Brain microvascular endothelial cell (primary cell): ENCODE measurements at regions not wholly inside any gene's neighbourhood (a gene's known extent, or its start where the extent isn't known, plus 50 kb on each side); places are given as distances from the start of the nearest gene placed in this dataset.
"Not testable (repeated sequence)": the region's sequence is repeated elsewhere in the genome, so short reads cannot be mapped to it uniquely, and the experiment has no call there.

ENCODE experiments used
- DNase-seq: peaks from one replicate; pipeline ENCODE4 v3.0.0-alpha.2; 2020
- H3K27ac ChIP-seq: fragments of 250-450 bp; sonication (Bioruptor Pico); 2 replicates; pipeline ENCODE4 v1.5.1; 2020; ENCODE audit warnings: mild to moderate bottlenecking, moderate library complexity
- H3K27me3 ChIP-seq: fragments of 250-450 bp; sonication (Bioruptor Pico); replicated peaks from 2 replicates; pipeline ENCODE4 v1.5.1; 2020; ENCODE audit warnings: mild to moderate bottlenecking
- H3K36me3 ChIP-seq: fragments of 250-450 bp; sonication (Bioruptor Pico); replicated peaks from 2 replicates; pipeline ENCODE4 v1.5.1; 2020; ENCODE audit warnings: mild to moderate bottlenecking
- H3K4me3 ChIP-seq: 2 replicates; pipeline ENCODE4 v1.5.1; 2011; ENCODE audit warnings: low read depth, mild to moderate bottlenecking, control low read depth, low read length, moderate library complexity
- CTCF ChIP-seq: IDR thresholded peaks from 2 replicates; pipeline ENCODE4 v1.5.1; 2011; ENCODE audit warnings: low read depth, mild to moderate bottlenecking, moderate library complexity, low read length, control low read depth, inconsistent platforms; ENCODE audit errors: missing control alignments
- in situ Hi-C: cut with HindIII; loops from 2 replicates; pipeline ENCODE4 v1.10.0; 2017; ENCODE audit warnings: low sequenced_read_pairs, low pct_ligation_motif_present

GRCh38 chr11:90630176-90630575, 407.3 kb upstream of the CHORDC1 start:
- H3K4me3 ChIP-seq: no peak overlapping the region
- no peaks in the 10 kb centered on the region for H3K27me3 ChIP-seq
- no peaks in the 10 kb centered on the region for H3K36me3 ChIP-seq
- no peak for DNase-seq
- H3K27ac ChIP-seq: no peak overlapping the region
- in situ Hi-C loops: no loop called here
- TF ChIP-seq CTCF: no peak

- Histone ChIP-seq H3K36me3 (no peaks in the 10 kb centered on the region), H3K27ac (no peak overlapping the region), H3K4me3 (no peak overlapping the region), H3K27me3 (no peaks in the 10 kb centered on the region)
- in situ Hi-C loops: no loop called here
- DNase-seq: no peak
- TF ChIP-seq CTCF: no peak
These were observed 406.5 kb upstream of the CHORDC1 start for GRCh38 chr11:90629229-90629806.

GRCh38 chr11:90614318-90614717, 391.5 kb upstream of the CHORDC1 start:
- no peak for TF ChIP-seq CTCF
- no peak overlapping the region for H3K4me3 ChIP-seq
- H3K36me3 ChIP-seq: no peaks in the 10 kb centered on the region
- H3K27ac ChIP-seq: no peak overlapping the region
- in situ Hi-C loops: no loop called here
- DNase-seq: no peak
- H3K27me3 ChIP-seq: no peaks in the 10 kb centered on the region

GRCh38 chr11:90613037-90613436, 390.2 kb upstream of the CHORDC1 start:
- DNase-seq, H3K27me3 ChIP-seq, H3K27ac ChIP-seq, H3K4me3 ChIP-seq, in situ Hi-C loops, H3K36me3 ChIP-seq: not testable (repeated sequence)

GRCh38 chr11:90606721-90607120, 383.9 kb upstream of the CHORDC1 start:
- H3K27ac ChIP-seq: no peak overlapping the region
- no peak for TF ChIP-seq CTCF
- no peaks in the 10 kb centered on the region for H3K36me3 ChIP-seq
- H3K27me3 ChIP-seq: no peaks in the 10 kb centered on the region
- no peak overlapping the region for H3K4me3 ChIP-seq
- in situ Hi-C loops: no loop called here
- DNase-seq: no peak

- DNase-seq: no peak
- no peaks in the 10 kb centered on the region for H3K27me3 ChIP-seq
- in situ Hi-C loops: no loop called here
- H3K27ac ChIP-seq: no peak overlapping the region
- H3K4me3 ChIP-seq: no peak overlapping the region
- TF ChIP-seq CTCF: no peak
- no peaks in the 10 kb centered on the region for H3K36me3 ChIP-seq
These were observed 378.4 kb upstream of the CHORDC1 start for GRCh38 chr11:90601261-90601660.
